GM12878 (cell line): ENCODE measurements at regions not wholly inside any gene's neighbourhood (a gene's known extent, or its start where the extent isn't known, plus 50 kb on each side); places are given as distances from the start of the nearest gene placed in this dataset.

ENCODE experiments used
- ATAC-seq: fragments of 200-7000 bp; cut with Tn5 transposase; 3 replicates; pipeline ENCODE4 v1.9.1; 2020; ENCODE audit warnings: mild to moderate bottlenecking, moderate library complexity
- BruUV-seq: library from RNA; stranded (reverse); fragments of 400-500 nt; replicated peaks from 2 replicates; lab custom pipeline; 2021; lab: Mats Ljungman, UMichigan
- CTCF ChIA-PET: fragments of 300-600 bp; sonication (Branson Sonifier 250); formaldehyde crosslinking; extraction: SDS; loops from one replicate; lab custom pipeline; 2021; ENCODE audit warnings: inconsistent platforms; lab: Yijun Ruan, JAX
- POLR2A ChIA-PET: fragments of 350-600 bp; formaldehyde crosslinking; extraction: SDS; loops from one replicate; lab custom pipeline; 2021; ENCODE audit warnings: inconsistent platforms; lab: Charles Lee
- RAD21 ChIA-PET: fragments of 300-600 bp; sonication (Branson Sonifier 250); formaldehyde crosslinking; loops from one replicate; lab custom pipeline; 2023; ENCODE audit warnings: antibody characterized with exemption; ENCODE audit not compliant: unreplicated experiment; lab: Charles Lee
- SMC1A ChIA-PET: fragments of 300-600 bp; sonication (Branson Sonifier 250); formaldehyde crosslinking; loops from one replicate; lab custom pipeline; 2023; ENCODE audit not compliant: unreplicated experiment, uncharacterized antibody; lab: Charles Lee
- DNase-seq: peaks from one replicate; pipeline ENCODE4 v3.0.0-alpha.2; 2011; ENCODE audit warnings: low read depth, low spot score
- FAIRE-seq: peaks from 3 replicates; lab custom pipeline; 2011; peaks lifted over from hg19 to GRCh38; lab: Jason Lieb, UNC
- H2AFZ ChIP-seq: 2 replicates; pipeline ENCODE4 v1.6.0; 2011; ENCODE audit warnings: low read depth, low read length, control low read depth; ENCODE audit not compliant: control insufficient read depth
- H3K27ac ChIP-seq: 2 replicates; pipeline ENCODE4 v1.5.1; 2011; ENCODE audit warnings: control low read depth; ENCODE audit not compliant: control insufficient read depth, insufficient read depth
- H3K27me3 ChIP-seq, 2 experiments: replicated peaks in 1 of 2; 2 replicates each; pipeline versions ENCODE4 v1.6.0 to v1.6.1; 2011; ENCODE audit warnings: low read length in 1 of 2; ENCODE audit not compliant: control insufficient read depth in 2 of 2, insufficient read depth in 2 of 2
- H3K36me3 ChIP-seq, 2 experiments: 2 replicates each; pipeline ENCODE4 v1.5.1; 2011; ENCODE audit warnings: low read length in 1 of 2; ENCODE audit not compliant: control insufficient read depth in 2 of 2, insufficient read depth in 2 of 2
- H3K4me1 ChIP-seq: 2 replicates; pipeline ENCODE4 v1.6.1; 2011; ENCODE audit warnings: mild to moderate bottlenecking, low read length, moderate library complexity, mixed read lengths; ENCODE audit not compliant: control insufficient read depth, insufficient read depth
- H3K4me2 ChIP-seq: 2 replicates; pipeline ENCODE4 v1.6.0; 2011; ENCODE audit warnings: control low read depth; ENCODE audit not compliant: control insufficient read depth, insufficient read depth
- H3K4me3 ChIP-seq: fragments of 200-600 bp; sonication (generic); 2 replicates; pipeline ENCODE4 v1.5.1; 2016
- H3K79me2 ChIP-seq: 2 replicates; pipeline ENCODE4 v1.6.0; 2011; ENCODE audit warnings: low read length; ENCODE audit not compliant: control insufficient read depth, insufficient read depth
- H3K9ac ChIP-seq: 2 replicates; pipeline ENCODE4 v1.8.0; 2011; ENCODE audit warnings: low read length, control low read depth, mixed read lengths; ENCODE audit not compliant: control insufficient read depth, insufficient read depth
- H3K9me3 ChIP-seq: replicated peaks from 3 replicates; pipeline ENCODE4 v1.5.1; 2011; ENCODE audit warnings: mild to moderate bottlenecking, low read length; ENCODE audit not compliant: control insufficient read depth, insufficient read depth
- H4K20me1 ChIP-seq: 2 replicates; pipeline ENCODE4 v1.6.0; 2011; ENCODE audit not compliant: control insufficient read depth, insufficient read depth
- HCFC1 ChIP-seq: fragments of 150-350 bp; IDR thresholded peaks from 2 replicates; pipeline ENCODE4 v1.6.1; 2014; ENCODE audit warnings: low read length
- HDAC2 ChIP-seq: fragments of 200-600 bp; sonication (generic); IDR thresholded peaks from 2 replicates; pipeline ENCODE4 v1.6.1; 2017
- IKZF1 ChIP-seq: fragments of 450-650 bp; conservative IDR thresholded peaks from 2 replicates; pipeline ENCODE4 v1.6.1; 2017; ENCODE audit warnings: antibody characterized with exemption, mild to moderate bottlenecking
- JUNB ChIP-seq: IDR thresholded peaks from 2 replicates; pipeline ENCODE4 v1.6.1; 2016; ENCODE audit warnings: antibody characterized with exemption, mild to moderate bottlenecking
- KAT2A ChIP-seq: conservative IDR thresholded peaks from 2 replicates; pipeline ENCODE4 v1.6.1; 2011; ENCODE audit warnings: low read depth, low read length; ENCODE audit not compliant: control insufficient read depth
- LARP7 ChIP-seq: fragments of 450-650 bp; IDR thresholded peaks from 2 replicates; pipeline ENCODE4 v1.6.1; 2017; ENCODE audit warnings: mild to moderate bottlenecking
- MEF2A ChIP-seq: IDR thresholded peaks from 2 replicates; pipeline ENCODE4 v1.6.1; 2011; ENCODE audit warnings: low read depth, mild to moderate bottlenecking, low read length, moderate library complexity; ENCODE audit not compliant: insufficient read depth
- PAX8 ChIP-seq: fragments of 450-650 bp; IDR thresholded peaks from 2 replicates; pipeline ENCODE4 v1.6.1; 2017; ENCODE audit warnings: mild to moderate bottlenecking, moderate library complexity
- POLR2AphosphoS5 ChIP-seq: IDR thresholded peaks from 2 replicates; pipeline ENCODE4 v1.6.1; 2011; ENCODE audit warnings: mild to moderate bottlenecking, low read length, inconsistent platforms
- PRDM15 ChIP-seq: fragments of 450-650 bp; formaldehyde crosslinking; IDR thresholded peaks from 2 replicates; pipeline ENCODE4 v1.4.0; 2020; ENCODE audit warnings: mild to moderate bottlenecking, moderate library complexity
- RBBP5 ChIP-seq: fragments of 200-600 bp; sonication (generic); conservative IDR thresholded peaks from 2 replicates; pipeline ENCODE4 v1.6.1; 2016
- SREBF2 ChIP-seq: IDR thresholded peaks from 2 replicates; pipeline ENCODE4 v1.6.1; 2012; ENCODE audit warnings: mild to moderate bottlenecking, low read length
- ZSCAN29 ChIP-seq: fragments of 450-650 bp; IDR thresholded peaks from 2 replicates; pipeline ENCODE4 v1.6.1; 2017; ENCODE audit warnings: mild to moderate bottlenecking, moderate library complexity
- WGBS: methylation state at CpG from one replicate; pipeline ENCODE4 v1.1.6; 2016; ENCODE audit warnings: low lambda C conversion rate; ENCODE audit not compliant: insufficient replicate concordance, insufficient coverage; ENCODE audit errors: missing lambda C conversion rate; 5-methylcytosine and 5-hydroxymethylcytosine counted together
- in situ Hi-C: fragments of 300-500 bp; cut with MboI; formaldehyde crosslinking; loops from 9 replicates; pipeline ENCODE4 v1.14.3; 2018; ENCODE audit warnings: mixed read lengths
- intact Hi-C: fragments of 100-400 bp; cut with micrococcal nuclease; formaldehyde crosslinking; loops from one replicate; pipeline ENCODE4 v1.14.2; 2022; ENCODE audit not compliant: unreplicated experiment
- TF ChIP-seq, protein P1 (sequence below), 3 experiments: IDR thresholded peaks in 2 of 3; conservative IDR thresholded peaks in 1 of 3; 2 replicates each; pipeline ENCODE4 v1.5.1; 2011; ENCODE audit warnings: low read depth in 3 of 3, low read length in 3 of 3, mild to moderate bottlenecking in 3 of 3, control low read depth in 2 of 3, moderate library complexity in 2 of 3, inconsistent platforms in 1 of 3, mixed read lengths in 1 of 3; ENCODE audit not compliant: control insufficient read depth in 2 of 3, insufficient read depth in 1 of 3; ENCODE audit errors: extremely low read depth in 1 of 3

GRCh38 chr3:95615592-95616310 is 1198.6 kb upstream of the EPHA6 start:
- no TSS peak for BruUV-seq
- H4K20me1 ChIP-seq, result no peaks in the 10 kb centered on the region
- H3K27ac ChIP-seq, result no peak overlapping the region
- TF ChIP-seq KAT2A, result no peak
- TF ChIP-seq SREBF2, result no peak
- TF ChIP-seq RBBP5, result no peak
- TF ChIP-seq POLR2AphosphoS5, result no peak
- no peak for TF ChIP-seq LARP7
- no peak for TF ChIP-seq HDAC2
- TF ChIP-seq IKZF1, result no peak
- TF ChIP-seq PAX8, result no peak
- no peak for TF ChIP-seq ZSCAN29
- no peak for TF ChIP-seq JUNB
- TF ChIP-seq, protein P1, sequence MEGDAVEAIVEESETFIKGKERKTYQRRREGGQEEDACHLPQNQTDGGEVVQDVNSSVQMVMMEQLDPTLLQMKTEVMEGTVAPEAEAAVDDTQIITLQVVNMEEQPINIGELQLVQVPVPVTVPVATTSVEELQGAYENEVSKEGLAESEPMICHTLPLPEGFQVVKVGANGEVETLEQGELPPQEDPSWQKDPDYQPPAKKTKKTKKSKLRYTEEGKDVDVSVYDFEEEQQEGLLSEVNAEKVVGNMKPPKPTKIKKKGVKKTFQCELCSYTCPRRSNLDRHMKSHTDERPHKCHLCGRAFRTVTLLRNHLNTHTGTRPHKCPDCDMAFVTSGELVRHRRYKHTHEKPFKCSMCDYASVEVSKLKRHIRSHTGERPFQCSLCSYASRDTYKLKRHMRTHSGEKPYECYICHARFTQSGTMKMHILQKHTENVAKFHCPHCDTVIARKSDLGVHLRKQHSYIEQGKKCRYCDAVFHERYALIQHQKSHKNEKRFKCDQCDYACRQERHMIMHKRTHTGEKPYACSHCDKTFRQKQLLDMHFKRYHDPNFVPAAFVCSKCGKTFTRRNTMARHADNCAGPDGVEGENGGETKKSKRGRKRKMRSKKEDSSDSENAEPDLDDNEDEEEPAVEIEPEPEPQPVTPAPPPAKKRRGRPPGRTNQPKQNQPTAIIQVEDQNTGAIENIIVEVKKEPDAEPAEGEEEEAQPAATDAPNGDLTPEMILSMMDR (IDR thresholded peaks at IDR 0.05 in 2 of 3, conservative IDR thresholded peaks at IDR 0.05 in 1 of 3; ENCODE audit: control insufficient read depth in 2 of 3, extremely low read depth in 1 of 3, insufficient read depth in 1 of 3, low read depth in 3 of 3, low read length in 3 of 3), result no peak
- TF ChIP-seq MEF2A, result no peak
- no peak for TF ChIP-seq HCFC1
- TF ChIP-seq PRDM15 (CRISPR knock-in tag), result no peak
- no peaks in the 10 kb centered on the region for H3K79me2 ChIP-seq
- no peak for FAIRE-seq
- no peaks in the 10 kb centered on the region for H3K36me3 ChIP-seq
- no peak overlapping the region for H3K9ac ChIP-seq
- in situ Hi-C loops, result no loop called here
- intact Hi-C loops, result no loop called here
- RAD21 ChIA-PET, result no interaction called here
- no peaks in the 10 kb centered on the region for H3K27me3 ChIP-seq
- WGBS, result 47% methylated on average over 4 of the region's 4 CpGs
- POLR2A ChIA-PET, result no interaction called here
- H3K9me3 ChIP-seq, result no peaks in the 10 kb centered on the region
- ATAC-seq, result no peak
- H3K4me1 ChIP-seq, result no peaks in the 10 kb centered on the region
- H3K4me2 ChIP-seq, result no peak overlapping the region
- H2AFZ ChIP-seq, result no peak overlapping the region
- H3K4me3 ChIP-seq, result no peak overlapping the region
- DNase-seq, result no peak
- SMC1A ChIA-PET, result interaction anchor here (1.1 kb wide), 1 partner anchor 18 kb away, joined by 3 read pairs; no protein-coding TSS in a partner anchor
- CTCF ChIA-PET, result no interaction called here
